OCI-LY7 (cell line): ENCODE measurements at regions not wholly inside any gene's neighbourhood (a gene's known extent, or its start where the extent isn't known, plus 50 kb on each side); places are given as distances from the start of the nearest gene placed in this dataset.

ENCODE experiments used
- BruUV-seq: library from RNA; stranded (reverse); fragments of 400-500 nt; replicated peaks from 2 replicates; lab custom pipeline; 2021; lab: Mats Ljungman, UMichigan
- CTCF ChIA-PET: fragments of 300-600 bp; sonication (Branson Sonifier 250); formaldehyde crosslinking; loops from one replicate; lab custom pipeline; 2022; ENCODE audit warnings: antibody characterized with exemption; ENCODE audit not compliant: unreplicated experiment; lab: Charles Lee
- POLR2A ChIA-PET: fragments of 300-600 bp; sonication (Branson Sonifier 250); formaldehyde crosslinking; loops from one replicate; lab custom pipeline; 2022; ENCODE audit warnings: antibody characterized with exemption; lab: Charles Lee
- DNase-seq: peaks from one replicate; pipeline ENCODE4 v3.0.0-alpha.2; 2015; ENCODE audit warnings: low spot score
- H2AFZ ChIP-seq: fragments of 200-600 bp; sonication (generic), shearing (Covaris generic); 2 replicates; pipeline ENCODE4 v1.6.1; 2014; ENCODE audit warnings: mild to moderate bottlenecking, antibody characterized with exemption, low read length, moderate library complexity
- H3K27ac ChIP-seq: fragments of 200-600 bp; sonication (generic); 2 replicates; pipeline ENCODE4 v1.5.1; 2014; ENCODE audit warnings: mixed run types, low read depth, mild to moderate bottlenecking, moderate library complexity, low read length, inconsistent platforms; ENCODE audit not compliant: poor library complexity, severe bottlenecking
- H3K36me3 ChIP-seq: fragments of 200-600 bp; sonication (generic); 2 replicates; pipeline ENCODE4 v1.6.1; 2014; ENCODE audit warnings: mild to moderate bottlenecking, antibody characterized with exemption, low read length, moderate library complexity, mixed read lengths; ENCODE audit not compliant: insufficient read depth
- H3K4me1 ChIP-seq: fragments of 200-600 bp; sonication (generic); 2 replicates; pipeline ENCODE4 v1.5.1; 2014; ENCODE audit warnings: mild to moderate bottlenecking, low read length; ENCODE audit not compliant: insufficient read depth, poor library complexity, severe bottlenecking
- H3K4me2 ChIP-seq: fragments of 200-600 bp; sonication (generic); 2 replicates; pipeline ENCODE4 v1.6.1; 2014; ENCODE audit warnings: mild to moderate bottlenecking, low read length
- H3K4me3 ChIP-seq: fragments of 200-600 bp; sonication (generic); 2 replicates; pipeline ENCODE4 v1.5.1; 2014; ENCODE audit warnings: mild to moderate bottlenecking, low read depth, low read length; ENCODE audit not compliant: poor library complexity, severe bottlenecking
- H3K79me2 ChIP-seq: fragments of 200-600 bp; sonication (generic); 2 replicates; pipeline ENCODE4 v1.6.1; 2016; ENCODE audit warnings: low read depth, mild to moderate bottlenecking, low read length, moderate library complexity, mixed read lengths; ENCODE audit not compliant: insufficient read depth
- H3K9me2 ChIP-seq: fragments of 200-600 bp; sonication (generic); 2 replicates; pipeline ENCODE4 v1.6.1; 2016; ENCODE audit warnings: mild to moderate bottlenecking, low read length, mixed read lengths; ENCODE audit not compliant: insufficient read depth
- H3K9me3 ChIP-seq: fragments of 200-600 bp; sonication (generic); 2 replicates; pipeline ENCODE4 v1.6.1; 2014; ENCODE audit warnings: mild to moderate bottlenecking, mixed run types, low read length, mixed read lengths
- H4K20me1 ChIP-seq: fragments of 200-600 bp; sonication (generic); 2 replicates; pipeline ENCODE4 v1.6.1; 2014; ENCODE audit warnings: mild to moderate bottlenecking, antibody characterized with exemption, low read length, moderate library complexity, mixed read lengths; ENCODE audit not compliant: insufficient read depth
- CTCF ChIP-seq: fragments of 200-600 bp; sonication (generic); conservative IDR thresholded peaks from 2 replicates; pipeline ENCODE4 v1.5.1; 2014; ENCODE audit warnings: mild to moderate bottlenecking, antibody characterized with exemption, low read length, moderate library complexity, mixed read lengths
- EZH2phosphoT487 ChIP-seq: fragments of 200-600 bp; sonication (generic); IDR thresholded peaks from 2 replicates; pipeline ENCODE4 v1.6.1; 2018; ENCODE audit warnings: low read depth, borderline replicate concordance, mild to moderate bottlenecking, mixed run types, antibody characterized with exemption, low read length, moderate library complexity, mixed read lengths
- intact Hi-C: fragments of 100-400 bp; cut with micrococcal nuclease; formaldehyde crosslinking; loops from one replicate; pipeline ENCODE4 v1.10.0; 2022; ENCODE audit not compliant: unreplicated experiment

GRCh38 chr9:129469988-129470316 is 150.9 kb downstream of the C9orf50 start:
- no peaks in the 10 kb centered on the region for H3K4me1 ChIP-seq
- BruUV-seq: no TSS peak
- no peak overlapping the region for H3K27ac ChIP-seq
- TF ChIP-seq CTCF: no peak
- no peak for TF ChIP-seq EZH2phosphoT487
- H3K9me2 ChIP-seq: no peaks in the 10 kb centered on the region
- ChIA-PET POLR2A (interaction anchor here (0.6 kb wide), 1 partner anchor 570 kb away, joined by 3 read pairs; no protein-coding TSS in a partner anchor), CTCF (no interaction called here)
- intact Hi-C loops: no loop called here
- no peak overlapping the region for H3K4me3 ChIP-seq
- peaks cover 2% of the 10 kb centered on the region for H3K9me3 ChIP-seq
- no peaks in the 10 kb centered on the region for H4K20me1 ChIP-seq
- no peaks in the 10 kb centered on the region for H3K79me2 ChIP-seq
- no peak overlapping the region for H3K4me2 ChIP-seq
- H2AFZ ChIP-seq: no peak overlapping the region
- DNase-seq: no peak
- H3K36me3 ChIP-seq: no peaks in the 10 kb centered on the region

- DNase-seq: no peak
- H3K36me3 ChIP-seq: no peaks in the 10 kb centered on the region
- no peak overlapping the region for H3K4me3 ChIP-seq
- no TSS peak for BruUV-seq
- H4K20me1 ChIP-seq: no peaks in the 10 kb centered on the region
- intact Hi-C loops: no loop called here
- ChIA-PET CTCF (no interaction called here), POLR2A (interaction anchor here (0.6 kb wide), 1 partner anchor 569 kb away, joined by 3 read pairs; no protein-coding TSS in a partner anchor)
- no peak overlapping the region for H3K4me2 ChIP-seq
- H3K9me2 ChIP-seq: no peaks in the 10 kb centered on the region
- no peaks in the 10 kb centered on the region for H3K9me3 ChIP-seq
- TF ChIP-seq CTCF (no peak), EZH2phosphoT487 (no peak)
- no peak overlapping the region for H3K27ac ChIP-seq
- H3K79me2 ChIP-seq: no peaks in the 10 kb centered on the region
- H3K4me1 ChIP-seq: no peaks in the 10 kb centered on the region
- H2AFZ ChIP-seq: no peak overlapping the region
Measured at GRCh38 chr9:129469188-129469987, 151.5 kb downstream of the C9orf50 start.
